Activated T-cell treated with anti-CD3 and anti-CD28 coated beads, Interleukin-2, amount 50 U/mL, for 72 hours (primary cell): ENCODE measurements at regions not wholly inside any gene's neighbourhood (a gene's known extent, or its start where the extent isn't known, plus 50 kb on each side); places are given as distances from the start of the nearest gene placed in this dataset.

Experiments
- ATAC-seq, 2 donors: fragments of 150-1000 bp; cut with Tn5 transposase; replicated peaks in 1 of 2; 2 replicates each; pipeline ENCODE4 v1.10.0; 2021; ENCODE audit warnings: moderate library complexity in 2 of 2, mild to moderate bottlenecking in 1 of 2
- DNase-seq, 2 donors: peaks; one replicate each; pipeline ENCODE4 v3.0.0; 2021 to 2022; ENCODE audit warnings: mixed read lengths in 1 of 2
- H3K27ac Mint-ChIP-seq: one replicate; pipeline ENCODE4 v1.8.0; 2022; ENCODE audit warnings: mild to moderate bottlenecking, moderate library complexity, mixed read lengths
- H3K27me3 Mint-ChIP-seq: one replicate; pipeline ENCODE4 v1.8.0; 2022; ENCODE audit warnings: low read depth, mixed read lengths
- H3K36me3 Mint-ChIP-seq, 2 donors: one replicate each; pipeline ENCODE4 v1.8.0; 2022; ENCODE audit warnings: mixed read lengths in 2 of 2, mild to moderate bottlenecking in 1 of 2; ENCODE audit not compliant: insufficient read depth in 2 of 2
- H3K4me1 Mint-ChIP-seq: one replicate; pipeline ENCODE4 v1.8.0; 2022; ENCODE audit warnings: low read depth, mixed read lengths
- H3K4me3 Mint-ChIP-seq, 2 donors: one replicate each; pipeline ENCODE4 v1.8.0; 2022; ENCODE audit warnings: mild to moderate bottlenecking in 2 of 2, mixed read lengths in 2 of 2, moderate library complexity in 2 of 2
- H3K9me3 Mint-ChIP-seq, 2 donors: one replicate each; pipeline ENCODE4 v1.8.0; 2022; ENCODE audit warnings: mixed read lengths in 2 of 2

GRCh38 chr22:45099961-45100360, 63.8 kb upstream of the NUP50 start:
- H3K9me3 Mint-ChIP-seq: no peaks in the 10 kb centered on the region
- H3K4me3 Mint-ChIP-seq: no peak overlapping the region
- no peak overlapping the region for H3K27ac Mint-ChIP-seq
- H3K27me3 Mint-ChIP-seq: peaks cover 31% of the 10 kb centered on the region
- ATAC-seq (no peak), DNase-seq (no peak)
- no peaks in the 10 kb centered on the region for H3K36me3 Mint-ChIP-seq
- H3K4me1 Mint-ChIP-seq: peaks cover 13% of the 10 kb centered on the region

- DNase-seq: peak; percentile 46 to 53
- ATAC-seq: peak; percentile 71 to 79
Measured at GRCh38 chr22:45101515-45102227, 62.1 kb upstream of the NUP50 start.

GRCh38 chr22:45102896-45103420, 60.8 kb upstream of the NUP50 start:
- no peak for DNase-seq
- Mint-ChIP-seq H3K4me1 (peaks cover 11% of the 10 kb centered on the region), H3K36me3 (no peaks in the 10 kb centered on the region), H3K27me3 (peaks cover 19% of the 10 kb centered on the region), H3K27ac (no peak overlapping the region), H3K4me3 (no peak overlapping the region), H3K9me3 (no peaks in the 10 kb centered on the region)
- ATAC-seq: no peak

More at GRCh38 chr22:45101515-45102227, 62.1 kb upstream of the NUP50 start:
- Mint-ChIP-seq H3K4me1 (peaks cover 13% of the 10 kb centered on the region), H3K27me3 (peaks cover 27% of the 10 kb centered on the region), H3K4me3 (no peak overlapping the region), H3K36me3 (no peaks in the 10 kb centered on the region), H3K27ac (no peak overlapping the region), H3K9me3 (no peaks in the 10 kb centered on the region)

- H3K4me1 Mint-ChIP-seq: peaks cover 6% of the 10 kb centered on the region
- no peak for ATAC-seq
- no peak for DNase-seq
- no peak overlapping the region for H3K27ac Mint-ChIP-seq
- H3K4me3 Mint-ChIP-seq: no peak overlapping the region
- no peaks in the 10 kb centered on the region for H3K36me3 Mint-ChIP-seq
- H3K27me3 Mint-ChIP-seq: peaks cover 19% of the 10 kb centered on the region
- no peaks in the 10 kb centered on the region for H3K9me3 Mint-ChIP-seq
Measured at GRCh38 chr22:45103756-45104155, 60.0 kb upstream of the NUP50 start.

GRCh38 chr22:45104313-45104712, 59.4 kb upstream of the NUP50 start:
- no peak overlapping the region for H3K27ac Mint-ChIP-seq
- no peaks in the 10 kb centered on the region for H3K36me3 Mint-ChIP-seq
- H3K4me1 Mint-ChIP-seq: peaks cover 6% of the 10 kb centered on the region
- DNase-seq: no peak
- H3K9me3 Mint-ChIP-seq: no peaks in the 10 kb centered on the region
- ATAC-seq: no peak
- H3K4me3 Mint-ChIP-seq: no peak overlapping the region
- peaks cover 19% of the 10 kb centered on the region for H3K27me3 Mint-ChIP-seq

- H3K4me3 Mint-ChIP-seq: no peak overlapping the region
- no peaks in the 10 kb centered on the region for H3K9me3 Mint-ChIP-seq
- no peak for DNase-seq
Measured at GRCh38 chr22:45105281-45105702, 58.4 kb upstream of the NUP50 start.

GRCh38 chr22:45107671-45108070, 56.1 kb upstream of the NUP50 start:
- Mint-ChIP-seq H3K9me3 (peaks cover 0 to 3% of the 10 kb centered on the region in 2 donors), H3K27ac (no peak overlapping the region), H3K4me3 (no peak overlapping the region), H3K27me3 (peaks cover 15% of the 10 kb centered on the region), H3K4me1 (no peaks in the 10 kb centered on the region), H3K36me3 (no peaks in the 10 kb centered on the region)
- ATAC-seq (no peak), DNase-seq (no peak)

More at GRCh38 chr22:45105281-45105702, 58.4 kb upstream of the NUP50 start:
- ATAC-seq: no peak
- Mint-ChIP-seq H3K4me1 (peaks cover 6% of the 10 kb centered on the region), H3K27me3 (peaks cover 19% of the 10 kb centered on the region), H3K27ac (no peak overlapping the region), H3K36me3 (no peaks in the 10 kb centered on the region)

- Mint-ChIP-seq H3K27ac (no peak overlapping the region), H3K4me1 (no peaks in the 10 kb centered on the region), H3K27me3 (peaks cover 8% of the 10 kb centered on the region), H3K4me3 (no peak overlapping the region), H3K36me3 (no peaks in the 10 kb centered on the region), H3K9me3 (peaks cover 0 to 4% of the 10 kb centered on the region in 2 donors)
- DNase-seq (no peak), ATAC-seq (no peak)
Measured at GRCh38 chr22:45112136-45112879, 51.4 kb upstream of the NUP50 start.
